NK-92 treated with Interleukin-12 subunit alpha and Interleukin-12 subunit beta, amount 100 ng/mL, for 24 hours (cell line): ENCODE measurements at regions not wholly inside any gene's neighbourhood (a gene's known extent, or its start where the extent isn't known, plus 50 kb on each side); places are given as distances from the start of the nearest gene placed in this dataset.
"Not testable (repeated sequence)": the region's sequence is repeated elsewhere in the genome, so short reads cannot be mapped to it uniquely, and the experiment has no call there.

ENCODE experiments used
- DNase-seq: peaks from one replicate; lab custom pipeline; 2025; lab: John Stamatoyannopoulos, UW

DNA sequence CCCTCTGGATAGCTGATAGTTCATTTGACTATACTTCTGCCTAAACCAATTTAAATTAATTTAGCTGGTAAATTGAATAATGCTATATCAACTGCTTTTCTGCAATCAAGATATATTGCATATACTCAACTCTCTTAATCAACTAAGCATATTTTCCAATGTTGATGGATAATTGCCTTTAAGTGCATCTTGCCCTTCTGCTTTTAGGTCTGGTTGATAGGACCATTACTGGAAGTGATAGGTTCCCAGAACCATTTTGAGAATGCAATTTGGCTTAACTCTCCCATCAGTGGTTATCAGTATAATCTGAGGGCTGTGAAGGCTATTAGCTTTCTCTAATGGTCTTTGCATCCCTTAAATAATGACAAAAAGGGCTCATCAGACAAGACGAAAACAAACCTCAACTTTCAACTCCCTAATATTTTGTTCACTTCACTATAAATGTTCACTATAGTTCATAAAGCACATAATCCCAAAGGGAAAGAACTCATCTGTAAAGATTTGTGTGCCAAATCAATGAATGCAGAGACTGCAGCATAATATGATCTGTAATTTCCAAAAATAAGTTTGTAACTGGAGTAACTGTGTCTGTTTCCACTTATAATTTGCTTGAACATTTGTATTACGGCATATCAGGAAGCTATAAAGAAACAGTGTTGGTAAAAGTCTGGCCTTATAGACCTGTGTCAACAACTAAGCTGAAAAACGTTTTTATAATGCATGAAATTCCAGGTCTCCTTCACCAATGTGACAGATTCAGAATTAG is 273.6 kb downstream of the FBXO8 start:
- no peak for DNase-seq

DNA sequence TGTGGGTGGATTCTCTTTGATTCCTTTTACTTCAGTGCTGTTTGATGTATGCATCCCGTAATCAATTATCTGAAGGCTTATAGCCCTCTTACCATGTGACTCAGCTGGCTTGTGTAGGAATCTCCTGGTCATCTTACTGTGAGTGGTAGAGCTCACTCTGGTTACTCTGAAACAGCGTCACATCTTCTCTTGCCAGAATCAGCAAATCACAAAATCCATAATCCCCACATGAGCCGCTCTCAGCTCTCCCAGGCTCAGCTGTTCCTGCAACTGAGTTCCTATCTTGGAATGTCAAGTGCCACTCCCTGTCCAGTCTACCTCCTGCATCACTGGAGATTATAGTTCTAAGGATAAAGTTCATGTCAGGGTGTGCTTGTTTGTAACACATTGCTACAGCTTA is 278.0 kb downstream of the FBXO8 start:
- DNase-seq: no peak

DNA sequence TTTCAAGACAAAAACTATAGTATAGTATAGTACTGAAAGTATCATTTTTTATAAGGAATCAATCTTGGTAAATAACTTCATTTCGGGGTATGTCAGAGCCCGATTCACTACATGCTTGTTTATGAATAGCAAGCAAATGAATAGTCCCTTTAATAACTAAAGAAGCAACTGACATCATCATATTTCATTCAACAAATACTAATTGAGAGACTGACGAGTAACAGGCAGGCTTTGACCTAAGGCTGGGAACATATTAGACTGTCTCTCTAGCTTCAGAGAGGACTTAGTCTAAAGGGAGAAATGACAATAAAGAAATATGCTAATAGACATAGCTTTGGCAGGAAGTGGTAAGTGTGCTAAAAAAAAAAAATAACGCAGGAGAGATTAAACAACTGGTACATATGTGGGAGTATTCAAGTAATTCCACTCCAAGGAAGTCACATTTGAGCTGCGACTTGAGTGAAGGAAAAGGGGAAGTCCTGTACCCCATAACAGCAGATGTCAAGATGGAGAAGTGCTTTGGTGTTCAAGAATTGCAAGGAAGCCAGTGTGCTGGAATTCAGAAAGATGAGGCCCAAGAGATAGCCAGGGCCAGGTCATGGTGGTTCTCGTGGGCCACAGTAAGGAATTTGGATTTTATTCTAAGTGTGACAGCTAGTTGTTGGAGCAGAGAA is 284.9 kb downstream of the FBXO8 start:
- DNase-seq: no peak

DNA sequence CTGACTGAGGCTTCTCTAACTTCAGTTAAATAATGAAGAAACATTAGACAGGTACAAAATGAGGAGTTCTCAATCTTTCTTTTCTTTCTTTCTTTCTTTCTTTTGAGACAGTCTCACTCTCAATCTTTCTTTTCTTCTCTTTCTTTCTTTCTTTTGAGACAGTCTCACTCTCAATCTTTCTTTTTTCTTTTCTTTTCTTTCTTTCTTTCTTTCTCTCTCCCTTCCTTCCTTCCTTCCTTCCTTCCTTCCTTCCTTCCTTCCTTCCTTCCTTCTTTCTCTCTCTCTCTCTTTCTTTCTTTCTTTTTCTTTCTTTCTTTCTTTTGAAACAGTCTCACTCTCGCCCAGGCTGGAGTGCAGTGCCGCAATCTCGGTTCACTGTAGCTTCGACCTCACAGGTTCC is 287.7 kb downstream of the FBXO8 start:
- not testable (repeated sequence) for DNase-seq

DNA sequence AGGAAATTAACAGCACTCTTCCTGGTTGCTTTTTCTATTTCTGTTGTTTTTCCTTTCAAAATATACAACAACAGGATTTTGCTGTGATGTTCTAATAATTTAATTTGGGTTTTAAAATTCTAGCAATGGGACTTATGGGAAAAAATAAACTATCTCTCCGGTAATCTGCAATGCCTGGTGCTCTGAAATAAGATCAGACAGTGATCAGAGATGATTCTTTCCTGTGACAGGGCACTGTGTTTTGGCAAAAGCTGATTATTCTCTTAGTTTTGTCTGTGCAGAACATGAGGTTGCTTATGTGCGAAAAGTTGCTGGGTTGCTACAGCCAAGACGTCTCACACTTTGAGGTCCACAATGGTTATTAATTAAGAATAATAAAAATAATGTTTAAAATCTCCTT is 291.7 kb downstream of the FBXO8 start:
- DNase-seq: no peak

DNA sequence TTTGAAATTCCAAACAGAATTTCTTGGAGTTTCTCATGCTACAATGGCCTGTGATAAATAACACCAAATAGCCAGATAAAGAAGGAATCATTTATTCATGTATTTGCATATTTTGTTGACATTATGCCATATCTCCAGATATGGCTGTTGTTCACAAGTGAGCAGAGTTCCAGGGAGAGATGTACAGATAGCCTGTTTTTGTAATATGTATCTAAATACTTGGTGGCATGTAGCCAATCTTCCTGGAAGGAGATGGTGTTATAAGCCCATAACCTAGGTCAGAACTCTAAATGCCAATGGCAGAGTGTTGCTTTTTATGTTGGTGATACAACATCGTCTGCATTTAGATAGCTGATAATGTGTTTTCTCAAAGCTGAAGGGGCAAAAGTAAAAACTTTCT is 292.2 kb downstream of the FBXO8 start:
- no peak for DNase-seq

DNA sequence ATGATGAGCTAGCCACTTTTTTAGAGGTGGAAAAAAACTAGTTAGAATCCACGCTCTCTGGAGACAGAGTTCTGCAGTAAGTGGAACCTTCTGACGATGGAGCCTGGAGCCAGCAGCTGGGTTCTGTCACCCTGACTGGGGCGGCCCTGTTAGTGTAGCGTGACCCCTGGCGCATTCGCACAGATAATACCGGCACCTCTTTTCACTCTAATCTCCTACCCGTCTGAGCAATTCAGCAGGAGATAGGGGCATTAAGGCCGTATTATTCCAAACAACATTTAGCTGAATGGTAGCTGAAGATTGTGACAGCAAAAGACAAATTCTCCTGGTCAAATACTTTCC is 292.6 kb downstream of the FBXO8 start:
- DNase-seq: no peak

DNA sequence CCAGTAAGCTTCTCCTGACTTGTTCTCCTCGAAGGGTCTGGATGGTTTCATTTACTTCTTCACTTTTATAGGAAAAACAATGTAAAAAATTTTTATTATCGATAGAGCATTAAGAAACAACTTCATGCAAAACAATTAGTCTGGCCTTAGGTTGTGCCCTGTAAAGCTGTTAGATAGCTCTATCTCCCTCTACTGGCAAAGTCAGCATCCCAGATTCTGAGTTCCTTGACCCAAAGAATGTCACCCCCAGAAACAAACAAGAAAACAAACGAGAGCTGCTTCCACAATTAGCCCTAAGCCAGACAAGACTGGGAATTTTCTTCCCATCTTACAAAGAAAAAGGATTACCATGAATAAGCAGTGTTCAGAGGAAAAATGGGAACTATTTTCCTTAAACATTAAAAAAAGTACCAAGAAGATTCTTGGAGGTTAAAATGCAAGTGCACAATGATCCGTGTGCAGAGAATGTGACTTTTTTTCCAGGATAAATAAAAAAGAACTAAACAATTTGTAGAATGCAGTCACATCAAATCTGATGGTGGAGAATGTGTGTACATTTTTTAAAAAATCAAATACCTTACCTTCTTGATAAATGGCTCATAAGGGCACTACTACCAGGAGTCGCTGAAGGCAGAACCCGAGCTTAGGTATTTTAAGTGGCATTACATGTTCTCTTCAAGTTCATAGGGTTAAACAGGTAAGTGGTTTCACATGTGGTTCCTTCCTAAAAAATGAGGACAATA is 293.2 kb downstream of the FBXO8 start:
- DNase-seq: no peak

DNA sequence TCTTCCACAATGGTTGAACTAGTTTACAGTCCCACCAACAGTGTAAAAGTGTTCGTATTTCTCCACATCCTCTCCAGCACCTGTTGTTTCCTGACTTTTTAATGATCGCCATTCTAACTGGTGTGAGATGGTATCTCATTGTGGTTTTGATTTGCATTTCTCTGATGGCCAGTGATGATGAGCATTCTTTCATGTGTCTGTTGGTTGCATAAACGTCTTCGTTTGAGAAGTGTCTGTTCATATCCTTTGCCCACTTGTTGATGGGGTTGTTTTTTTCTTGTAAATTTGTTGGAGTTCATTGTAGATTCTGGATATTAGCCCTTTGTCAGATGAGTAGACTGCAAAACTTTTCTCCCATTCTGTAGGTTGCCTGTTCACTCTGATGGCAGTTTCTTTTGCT is 319.9 kb downstream of the FBXO8 start:
- not testable (repeated sequence) for DNase-seq

DNA sequence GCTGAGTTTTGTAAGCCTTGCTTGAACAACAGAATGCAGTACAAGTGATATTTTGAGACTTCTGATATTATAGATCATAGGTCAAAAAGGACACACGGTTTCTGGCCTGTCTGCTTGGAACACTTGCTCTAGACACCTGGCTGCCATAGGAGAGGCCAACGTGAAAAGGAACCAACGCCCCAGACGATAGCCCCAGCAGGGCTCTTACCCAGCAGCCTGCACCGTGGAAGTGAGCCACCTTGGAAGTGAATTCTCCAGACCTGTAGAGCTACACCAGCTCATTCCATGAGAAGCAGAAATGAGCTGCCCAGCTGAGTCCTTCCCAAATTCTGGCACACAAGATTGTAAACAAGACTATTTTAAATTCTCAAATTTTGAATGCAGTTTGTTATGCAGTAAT is 323.1 kb downstream of the FBXO8 start:
- no peak for DNase-seq

DNA sequence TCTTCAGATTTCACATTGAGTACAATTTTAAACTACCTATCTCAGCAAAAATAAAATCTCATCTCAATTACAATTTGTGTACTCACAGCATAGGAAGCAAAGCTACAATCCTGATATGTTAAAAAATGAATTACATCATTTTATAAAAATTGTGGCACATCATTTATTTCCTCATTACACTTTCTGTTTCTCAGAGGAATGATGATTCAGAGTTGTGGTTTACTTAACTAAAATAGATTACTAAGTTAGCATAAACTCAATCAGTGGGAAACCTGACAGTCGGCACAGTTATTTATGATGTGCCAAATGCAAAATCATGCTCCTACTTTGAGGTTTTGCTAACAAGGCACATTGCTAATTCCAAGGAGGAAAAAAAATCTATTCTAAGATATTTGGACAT is 325.0 kb downstream of the FBXO8 start:
- DNase-seq: no peak

DNA sequence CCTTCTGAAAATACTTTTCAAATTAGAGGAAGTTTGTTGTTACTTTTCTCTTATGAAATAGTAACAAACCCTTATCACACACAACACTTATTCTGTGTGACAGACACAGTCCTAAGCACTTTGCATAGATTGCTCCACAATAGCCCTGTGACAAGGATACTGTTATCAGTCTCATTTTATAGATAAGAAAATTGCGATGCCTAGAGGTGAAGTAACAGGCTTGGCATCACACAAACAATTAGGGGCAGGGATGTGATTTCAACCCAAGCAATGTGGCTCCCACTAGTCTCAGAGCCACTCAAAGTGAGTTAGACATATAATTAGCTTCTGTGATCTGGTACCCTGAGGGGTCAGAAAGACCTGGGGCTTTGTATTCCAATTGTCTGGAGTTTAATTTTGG is 339.9 kb downstream of the FBXO8 start:
- no peak for DNase-seq

DNA sequence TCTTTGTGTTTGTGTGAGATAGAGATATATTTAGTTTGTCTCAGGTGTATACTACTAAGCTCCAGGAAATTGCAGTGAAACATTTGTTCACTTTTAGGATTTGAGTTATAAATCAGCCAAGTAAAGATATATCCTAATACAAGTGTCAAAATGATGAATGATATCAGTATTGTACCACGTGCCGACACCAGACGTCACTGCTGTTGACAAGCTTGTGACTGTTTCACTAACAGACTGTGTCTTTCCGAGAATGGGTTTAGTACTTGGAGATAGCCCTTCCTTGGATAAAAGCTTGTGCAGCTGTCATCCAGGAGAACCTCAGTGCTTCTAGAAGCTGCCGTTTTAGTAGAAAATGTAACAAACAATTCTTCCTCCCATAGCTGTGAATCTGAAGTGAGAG is 343.3 kb downstream of the FBXO8 start:
- no peak for DNase-seq

DNA sequence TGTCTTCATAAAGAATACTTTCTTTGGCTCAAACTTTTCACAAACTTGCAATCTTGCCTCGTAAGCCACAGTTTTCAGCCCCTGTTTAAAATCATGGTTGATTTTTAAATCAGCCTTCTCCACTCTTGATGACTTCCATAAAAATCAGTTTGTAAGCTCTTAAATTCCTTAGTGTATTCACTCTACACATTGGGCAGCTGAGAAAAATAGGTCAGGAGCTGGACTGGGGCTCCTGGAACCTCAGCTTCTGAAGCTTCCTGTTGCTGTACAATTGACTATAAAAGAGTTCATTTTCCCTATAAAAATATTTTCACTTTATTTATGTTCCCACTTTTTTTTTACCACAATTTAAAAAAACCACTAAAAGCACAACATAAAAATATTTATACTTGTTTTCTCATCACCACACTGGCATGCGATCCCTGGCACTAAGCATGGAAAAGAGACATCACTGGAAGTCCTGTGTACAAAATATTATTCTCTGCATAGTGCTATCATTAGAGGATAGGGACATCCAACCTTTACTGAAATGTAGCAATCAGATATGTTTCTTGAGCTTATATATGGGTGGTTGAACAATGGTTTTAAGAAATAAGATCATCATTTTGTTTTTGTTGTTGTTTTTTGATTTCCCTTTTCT is 345.7 kb downstream of the FBXO8 start:
- DNase-seq: no peak

DNA sequence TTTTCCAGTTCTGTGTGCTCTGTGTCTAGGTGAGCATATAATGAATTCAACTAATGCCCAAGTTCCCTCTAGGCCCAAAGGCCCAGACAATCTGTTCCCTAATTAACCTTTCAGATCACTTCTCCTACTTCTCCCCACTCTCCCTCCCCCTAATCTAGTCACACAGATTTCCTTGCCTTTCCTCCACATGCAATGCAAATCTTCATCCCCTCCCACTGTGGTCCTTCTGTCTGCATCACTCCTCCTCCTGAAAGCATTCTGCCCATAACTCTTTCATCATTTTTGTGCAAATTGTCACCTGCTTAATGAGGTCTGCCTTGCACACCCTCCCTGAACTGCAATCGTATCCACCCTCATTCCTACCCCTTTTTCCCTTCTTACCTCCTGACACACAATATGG is 346.6 kb downstream of the FBXO8 start:
- no peak for DNase-seq

DNA sequence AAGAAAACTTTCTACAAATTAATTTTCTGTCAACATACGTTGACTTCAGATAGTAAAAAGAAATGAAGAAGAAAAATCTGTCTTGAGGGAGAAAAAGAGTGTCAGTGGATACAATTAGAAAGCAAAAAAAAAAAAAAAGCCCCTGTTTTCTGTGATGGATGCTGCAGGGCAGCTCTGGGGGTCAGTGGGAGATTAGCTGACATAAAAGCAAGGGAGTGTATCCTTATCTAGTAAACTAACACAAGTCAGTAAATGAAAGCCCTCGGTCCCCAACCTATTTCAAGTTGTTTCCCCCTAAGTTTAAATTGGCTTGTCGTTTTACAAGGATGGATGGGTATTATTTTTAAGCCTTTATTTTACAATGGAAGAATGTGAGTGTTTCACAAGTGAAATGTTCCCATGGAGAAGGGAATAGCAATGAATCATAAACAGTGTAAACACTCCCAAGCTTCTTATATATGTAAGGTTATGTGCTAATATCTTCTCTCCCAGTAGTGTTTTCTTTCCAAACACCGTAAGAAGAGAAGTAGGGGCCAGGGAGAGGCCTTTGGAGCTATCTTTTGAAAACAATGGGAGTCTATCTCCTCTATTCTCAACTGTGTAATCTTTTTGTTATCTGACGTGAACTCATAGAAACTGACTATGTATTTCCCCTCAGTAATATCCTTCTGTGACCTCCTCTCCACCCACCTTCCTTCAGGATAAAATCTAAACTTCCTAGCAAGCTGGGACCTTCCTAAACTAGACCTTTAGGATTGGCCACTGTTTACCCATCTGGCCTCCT is 347.7 kb downstream of the FBXO8 start:
- DNase-seq: no peak

DNA sequence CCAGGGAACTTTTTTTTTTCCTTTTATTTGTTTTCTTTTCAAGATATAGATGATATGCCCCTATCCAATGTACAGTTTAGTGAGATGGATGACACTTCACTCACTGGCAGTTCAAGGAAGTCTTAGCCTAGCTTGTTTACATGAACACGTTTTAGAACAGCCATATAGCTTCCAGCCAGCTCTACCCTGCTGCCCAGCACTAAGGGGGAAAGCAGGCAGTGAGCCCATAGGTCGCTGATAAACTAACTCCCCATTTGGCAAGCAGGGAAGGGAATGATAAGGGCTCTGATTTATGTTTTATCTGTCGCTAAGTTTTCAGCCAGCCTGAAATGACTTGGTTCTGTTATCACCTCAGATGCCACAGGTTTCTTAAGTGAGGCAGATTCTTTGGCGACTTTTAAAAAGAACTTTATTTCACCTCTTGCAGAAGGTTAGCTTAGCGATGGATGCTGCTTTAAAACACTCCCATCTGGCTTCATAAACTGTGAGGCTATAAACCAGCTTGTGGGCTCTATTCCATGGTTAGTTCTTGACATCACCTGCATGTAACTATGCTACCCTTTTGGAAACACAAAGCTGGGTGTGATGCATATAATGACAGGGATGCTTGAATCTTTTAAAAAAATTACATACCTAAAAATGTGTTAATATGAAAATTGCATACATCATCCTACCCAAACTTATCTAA is 348.4 kb downstream of the FBXO8 start:
- no peak for DNase-seq

DNA sequence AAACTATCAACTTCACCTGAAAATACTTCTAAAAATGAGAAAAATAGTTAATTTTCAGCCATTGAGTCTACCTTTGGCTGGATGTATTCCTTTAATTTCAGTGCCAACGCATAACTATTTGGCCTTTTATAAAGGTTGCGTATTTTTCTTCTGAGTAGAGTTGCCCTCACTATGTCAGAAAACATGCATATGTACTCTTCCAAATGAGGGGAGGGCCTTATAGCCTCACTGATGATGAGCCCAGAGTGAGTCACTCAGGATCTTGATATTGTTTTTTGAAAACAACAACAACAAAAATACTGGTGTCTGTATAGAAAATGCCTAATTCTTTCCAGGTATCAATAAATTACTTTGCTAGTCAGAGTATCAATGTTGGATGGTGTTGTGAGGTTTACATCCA is 349.3 kb downstream of the FBXO8 start:
- DNase-seq: no peak

DNA sequence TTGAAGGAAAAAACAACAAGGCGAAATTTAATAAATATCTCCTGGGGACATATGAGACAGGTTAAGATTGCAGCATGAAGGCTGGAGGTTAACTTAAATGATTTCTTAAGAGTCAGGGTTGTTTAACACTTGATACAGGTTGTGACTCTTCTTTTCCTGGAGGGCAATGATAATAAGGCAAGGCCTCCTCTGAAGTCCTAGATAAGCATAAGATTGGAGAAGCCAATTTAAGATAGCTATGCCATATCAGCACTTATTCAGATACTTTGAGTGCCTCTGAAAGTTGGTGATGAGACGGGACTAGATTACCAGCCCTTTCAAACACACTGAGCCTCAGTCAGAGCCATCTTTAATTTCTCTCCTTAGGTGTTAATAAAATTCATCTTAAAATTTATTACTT is 350.8 kb downstream of the FBXO8 start:
- no peak for DNase-seq

DNA sequence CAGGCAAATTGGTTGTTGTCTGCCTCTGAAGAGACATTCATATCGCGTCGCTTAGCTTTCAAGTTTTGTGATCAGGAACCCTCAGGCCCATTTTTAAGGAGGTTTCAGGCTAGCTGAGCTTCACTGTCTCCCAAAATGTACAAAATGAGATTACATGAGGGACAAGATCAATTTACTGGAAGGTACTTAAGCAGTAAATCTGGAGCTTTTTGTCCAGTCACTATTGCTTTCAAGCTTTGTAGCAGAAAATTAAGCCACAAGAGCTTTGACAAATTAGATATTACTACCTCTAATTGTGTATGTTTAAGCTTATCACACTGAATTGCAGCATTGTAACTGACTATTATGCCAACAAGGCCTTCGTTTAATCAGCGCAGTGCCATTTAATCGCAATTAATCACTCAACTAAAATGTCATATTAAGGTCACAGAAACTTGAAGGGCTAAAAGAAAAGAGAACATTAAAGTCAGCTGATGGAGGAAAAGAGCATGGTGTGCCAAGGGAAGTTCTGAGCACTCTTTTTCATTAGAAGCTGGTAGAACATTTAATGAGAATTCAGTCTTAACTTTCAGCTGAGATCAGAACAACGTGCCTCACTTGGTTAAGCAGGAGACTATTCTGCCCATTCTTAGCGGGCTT is 353.0 kb downstream of the FBXO8 start:
- DNase-seq: no peak

DNA sequence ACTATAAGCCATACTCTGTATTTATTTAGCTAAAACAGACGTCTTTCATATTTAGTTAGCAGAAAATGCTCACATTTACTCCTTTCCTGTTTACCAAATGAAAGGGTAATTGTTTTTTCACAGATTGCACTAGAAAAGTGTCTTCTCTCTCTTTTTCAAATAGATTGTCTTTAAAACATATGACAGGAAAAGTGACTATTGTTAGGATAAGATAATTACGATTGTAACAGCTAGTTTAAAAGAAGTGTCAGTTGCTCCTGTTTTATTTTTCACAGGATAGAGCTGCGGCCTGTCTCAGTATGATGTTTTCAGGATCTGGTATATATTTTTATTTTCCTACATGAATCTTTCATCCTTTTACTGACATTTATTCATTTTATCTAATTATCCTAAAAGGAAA is 353.5 kb downstream of the FBXO8 start:
- DNase-seq: no peak
